HS-5 (cell line): ENCODE measurements at regions not wholly inside any gene's neighbourhood (a gene's known extent, or its start where the extent isn't known, plus 50 kb on each side); places are given as distances from the start of the nearest gene placed in this dataset.
"Not testable (repeated sequence)": the region's sequence is repeated elsewhere in the genome, so short reads cannot be mapped to it uniquely, and the experiment has no call there.

ENCODE experiments used
- DNase-seq: peaks from one replicate; pipeline ENCODE4 v3.0.0-alpha.2; 2012; ENCODE audit warnings: low read depth

DNA sequence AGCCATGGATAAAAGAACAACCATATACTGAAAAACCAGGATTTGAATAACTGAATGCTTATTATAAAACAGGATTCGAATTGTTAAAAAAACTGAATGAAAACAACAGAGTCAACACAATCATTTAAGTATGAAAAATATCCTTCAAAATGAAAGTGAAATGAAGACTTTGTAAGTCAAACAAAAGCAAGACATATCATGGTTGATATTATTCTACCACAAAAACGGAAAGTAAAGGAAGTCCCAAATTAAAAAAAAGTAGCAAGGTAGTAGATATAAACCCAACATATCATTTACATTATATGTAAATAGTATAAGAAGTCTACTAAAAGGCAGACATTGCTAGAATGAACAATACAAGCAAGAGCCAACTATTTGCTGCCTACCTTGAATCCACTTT is 63.1 kb upstream of the POTEC start:
- DNase-seq, result not testable (repeated sequence)

DNA sequence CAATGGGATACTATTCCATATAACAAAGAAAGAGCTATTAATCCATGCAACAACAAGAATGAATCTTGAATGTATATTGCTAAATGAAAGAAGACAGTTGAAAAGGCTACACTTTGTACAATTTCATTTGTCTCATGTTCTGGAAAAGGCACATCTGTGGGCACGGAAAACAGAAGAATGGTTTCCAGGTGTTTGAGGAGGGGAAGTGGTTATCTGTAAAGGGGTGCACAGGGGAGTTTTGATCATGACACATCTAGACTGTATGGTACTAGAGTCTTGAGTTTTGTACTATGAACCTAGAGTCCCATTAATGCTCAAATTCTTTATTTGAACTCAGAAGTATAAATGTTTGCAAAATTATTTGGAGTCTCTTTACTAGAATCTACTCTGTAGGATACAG is 64.0 kb upstream of the POTEC start:
- not testable (repeated sequence) for DNase-seq

DNA sequence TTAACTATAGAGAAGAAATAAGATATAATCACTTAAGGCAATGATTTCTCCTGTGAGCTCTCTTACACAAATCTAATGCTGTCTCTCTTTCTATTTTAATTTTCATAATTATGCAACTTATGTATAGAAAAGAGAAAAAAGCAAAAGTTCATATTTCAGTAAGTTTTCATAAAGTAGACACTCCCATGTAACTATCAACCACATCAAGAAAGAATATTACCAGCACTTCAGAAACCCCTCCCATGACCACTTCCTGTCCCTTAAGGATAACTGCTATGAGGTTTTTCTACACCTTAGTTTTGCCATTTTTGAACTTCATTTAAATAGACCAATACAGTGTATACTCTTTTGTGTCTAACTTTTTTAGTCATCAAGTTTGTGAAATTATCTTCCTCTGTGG is 69.0 kb upstream of the POTEC start:
- DNase-seq, result not testable (repeated sequence)

DNA sequence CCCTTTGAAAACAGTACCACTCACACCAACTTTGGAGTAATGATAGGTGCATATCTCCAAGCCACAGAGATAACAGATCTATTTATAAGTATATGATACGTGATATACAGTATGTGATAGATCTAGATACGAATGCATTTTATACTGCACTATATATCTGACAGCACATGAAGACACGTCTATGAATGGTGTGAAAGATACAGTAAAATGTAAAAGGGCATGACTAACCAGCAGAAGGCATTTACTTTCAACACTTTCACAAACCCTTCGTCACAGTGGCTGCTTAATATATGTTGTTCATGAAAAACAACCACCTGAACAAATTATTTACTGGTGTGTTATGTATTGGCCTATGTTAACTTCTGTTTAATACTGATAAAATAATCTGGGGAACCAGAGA is 71.1 kb upstream of the POTEC start:
- not testable (repeated sequence) for DNase-seq

DNA sequence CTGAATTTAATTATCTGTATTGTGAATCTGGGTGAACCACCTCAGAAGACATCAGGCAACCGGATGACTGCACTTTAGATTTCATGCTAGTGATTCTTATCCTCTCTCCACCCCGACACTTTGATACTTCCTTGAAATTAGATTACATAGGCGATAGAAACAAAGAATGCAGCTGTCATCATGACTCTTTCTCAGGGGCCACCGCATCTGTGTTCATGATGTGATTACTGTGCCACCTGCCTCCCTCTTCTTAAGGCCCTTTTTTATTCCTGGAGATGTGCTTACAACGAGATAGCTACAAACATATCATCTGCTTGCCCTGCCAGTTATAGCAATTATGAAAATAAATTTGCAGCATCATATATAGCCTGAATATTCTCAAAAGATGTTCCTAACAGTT is 83.9 kb upstream of the POTEC start:
- DNase-seq, result not testable (repeated sequence)

DNA sequence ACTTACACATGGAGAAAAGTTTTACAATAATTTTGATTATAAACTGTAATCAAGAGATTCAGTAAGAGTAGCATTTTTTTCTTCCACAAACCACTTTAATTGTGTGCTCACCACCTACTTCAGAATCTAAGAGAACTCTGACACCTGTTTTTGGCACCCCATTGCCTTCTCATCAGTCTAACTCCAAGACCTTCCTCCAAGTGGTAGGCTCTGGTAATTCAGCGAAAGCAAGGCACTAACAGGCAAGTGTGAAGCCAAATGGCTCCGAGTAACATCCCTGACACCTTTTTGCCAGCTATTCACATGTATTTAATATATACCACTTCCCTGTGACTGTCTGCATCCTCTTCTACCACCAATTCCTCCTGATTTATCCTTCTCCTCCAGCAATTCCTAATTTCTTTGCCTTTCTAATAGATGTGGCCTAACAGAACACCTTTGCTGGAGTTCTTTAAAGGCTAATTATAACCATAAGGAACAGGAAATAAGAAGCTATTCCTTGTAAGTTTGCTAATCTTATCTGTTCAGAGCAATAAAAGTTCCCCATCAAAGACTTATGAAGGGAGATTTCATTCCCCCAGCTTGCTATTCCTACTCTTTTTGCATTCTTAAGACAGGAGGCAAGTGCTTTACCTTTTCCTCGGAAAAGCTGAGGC is 85.1 kb upstream of the POTEC start:
- not testable (repeated sequence) for DNase-seq

DNA sequence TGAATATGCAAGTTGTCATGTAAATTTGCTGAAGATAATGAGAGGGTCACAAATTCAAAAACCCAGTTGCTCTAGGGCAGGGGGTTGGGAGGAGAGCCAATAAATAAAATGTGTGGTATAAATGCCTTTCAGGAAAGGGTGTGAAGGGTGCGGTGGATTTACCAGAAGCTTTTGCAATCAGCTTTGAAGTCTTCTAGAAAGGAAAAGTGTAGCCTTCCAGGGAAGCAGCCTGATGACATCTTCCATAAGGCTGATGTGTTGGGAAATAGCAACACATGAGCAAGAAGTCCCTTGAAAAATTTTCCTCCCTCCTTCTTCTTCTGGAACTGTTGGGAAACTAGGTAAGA is 85.6 kb upstream of the POTEC start:
- DNase-seq, result not testable (repeated sequence)

DNA sequence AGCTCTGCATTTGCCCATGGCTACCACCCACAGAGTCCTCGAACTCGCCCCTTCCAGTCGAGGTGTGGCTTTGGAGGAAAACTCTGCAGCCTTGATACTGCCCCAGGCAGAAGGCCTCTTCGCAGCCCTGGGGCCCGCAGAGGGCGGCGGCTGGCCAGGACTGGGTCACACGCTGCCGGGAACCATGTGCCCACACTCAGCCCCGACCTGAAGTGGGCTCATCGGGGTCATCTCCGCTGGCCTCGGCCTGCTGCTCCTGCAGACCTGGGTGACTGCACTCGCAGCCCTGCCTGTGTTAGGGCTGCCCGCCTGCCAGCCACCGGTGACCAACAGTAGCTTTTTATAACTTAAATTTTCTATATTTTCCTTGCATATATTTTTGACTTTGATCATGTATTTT is 89.6 kb upstream of the POTEC start:
- not testable (repeated sequence) for DNase-seq

DNA sequence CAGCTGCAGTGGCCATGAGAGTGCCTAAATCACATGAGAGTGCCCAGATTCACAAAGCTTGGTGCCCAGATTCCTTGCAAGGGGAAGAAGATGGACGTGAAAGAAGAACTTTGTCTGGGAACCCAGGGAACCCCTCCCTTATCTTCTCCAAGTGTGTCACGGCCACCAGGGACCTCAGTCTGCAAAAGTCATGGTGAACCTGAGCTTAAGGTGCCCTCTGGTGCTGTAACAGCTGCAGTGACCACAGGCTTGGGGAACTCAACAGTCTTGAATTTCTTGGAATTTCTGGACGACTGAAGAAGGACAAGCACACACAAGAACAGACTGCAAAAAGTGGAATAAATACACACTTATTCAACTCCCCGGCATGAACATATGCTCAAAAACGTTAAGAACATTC is 94.6 kb upstream of the POTEC start:
- DNase-seq, result not testable (repeated sequence)

DNA sequence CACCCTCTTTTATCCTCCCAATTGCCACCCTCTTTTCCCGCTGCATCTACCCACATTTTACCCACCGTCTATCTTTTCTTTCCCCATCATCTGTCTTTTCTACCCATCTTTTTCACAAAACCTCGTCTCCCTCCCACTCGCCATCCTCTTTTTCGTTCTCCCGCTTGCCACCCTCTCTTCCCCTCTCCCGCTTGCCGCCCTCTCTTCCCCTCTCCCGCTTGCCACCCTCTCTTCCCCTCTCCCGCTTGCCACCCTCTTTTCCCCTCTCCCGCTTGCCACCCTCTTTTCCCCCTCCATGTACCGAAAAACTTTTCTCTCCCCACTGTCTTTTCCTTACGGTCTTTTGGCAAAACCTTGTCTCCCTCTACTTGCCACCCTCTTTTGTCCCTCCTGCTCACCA is 97.7 kb upstream of the POTEC start:
- DNase-seq, result not testable (repeated sequence)

DNA sequence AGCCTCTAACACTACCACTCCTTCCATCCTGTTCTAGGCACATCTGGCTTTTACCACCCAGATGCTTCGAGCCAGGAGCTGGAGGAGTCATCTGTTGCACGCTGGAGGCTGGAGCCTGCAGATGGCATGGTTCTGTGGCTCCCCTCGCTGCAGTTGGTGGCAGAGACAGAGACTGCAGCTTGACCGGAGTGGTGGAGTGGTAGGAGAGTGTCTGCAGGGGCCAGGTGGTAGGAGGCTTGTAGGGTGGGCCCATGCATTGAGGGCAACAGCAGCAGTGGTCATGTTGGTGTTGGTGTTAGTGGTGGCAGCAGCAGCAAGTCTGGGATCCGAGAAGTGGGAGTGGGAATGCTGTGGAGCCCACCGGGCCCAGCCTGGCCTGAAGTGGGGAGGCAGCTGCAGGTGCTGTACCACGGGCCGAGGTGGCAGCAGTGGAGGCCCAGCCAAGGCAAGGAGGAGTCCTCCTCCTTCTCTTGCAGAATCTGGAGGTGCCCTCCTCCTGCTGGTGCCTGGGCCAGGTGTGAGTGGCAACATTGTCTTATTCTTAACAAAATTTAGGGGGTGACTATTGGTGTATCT is 100.4 kb upstream of the POTEC start:
- not testable (repeated sequence) for DNase-seq

DNA sequence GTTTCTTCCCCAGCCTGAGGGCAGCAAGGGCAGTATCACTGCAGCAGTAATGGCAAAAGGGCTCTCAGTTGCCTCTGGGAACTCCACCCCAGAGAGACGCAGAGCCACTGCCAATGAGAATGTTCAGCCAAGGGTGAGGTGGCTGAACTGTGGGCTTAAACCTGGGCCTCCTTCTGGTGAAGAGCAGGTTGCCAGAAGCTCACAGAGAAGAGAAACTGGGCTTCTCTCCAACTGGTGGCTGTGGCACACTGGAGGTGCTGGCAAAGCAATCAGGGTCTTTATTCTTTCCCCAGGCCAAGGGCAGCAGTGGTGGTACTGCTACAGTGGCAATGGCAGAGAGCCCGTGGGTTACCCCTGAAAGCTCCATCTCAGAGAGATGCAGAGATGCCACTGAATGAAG is 54.9 kb upstream of the ANKRD30B start:
- DNase-seq, result not testable (repeated sequence)

DNA sequence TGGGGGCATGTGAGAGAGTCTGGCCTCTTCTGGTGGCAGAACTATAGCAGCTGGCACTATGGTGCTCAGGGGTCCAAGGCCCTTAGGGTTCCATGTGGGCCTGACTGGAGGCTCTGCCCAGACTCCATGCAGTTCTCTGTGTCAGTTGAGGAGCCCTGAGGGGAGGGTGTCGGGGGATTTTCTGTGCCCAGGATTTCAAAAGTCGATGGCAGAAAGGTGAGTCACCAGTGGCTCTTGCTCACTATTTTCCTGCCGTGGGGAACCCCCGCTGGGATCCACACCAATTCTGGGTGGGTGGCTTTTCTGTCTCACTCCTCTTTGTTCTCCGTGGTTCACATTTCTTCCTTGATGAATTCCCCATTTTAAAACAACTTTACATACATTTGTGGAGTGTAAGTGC is 54.1 kb upstream of the ANKRD30B start:
- peak; percentile 2 for DNase-seq

DNA sequence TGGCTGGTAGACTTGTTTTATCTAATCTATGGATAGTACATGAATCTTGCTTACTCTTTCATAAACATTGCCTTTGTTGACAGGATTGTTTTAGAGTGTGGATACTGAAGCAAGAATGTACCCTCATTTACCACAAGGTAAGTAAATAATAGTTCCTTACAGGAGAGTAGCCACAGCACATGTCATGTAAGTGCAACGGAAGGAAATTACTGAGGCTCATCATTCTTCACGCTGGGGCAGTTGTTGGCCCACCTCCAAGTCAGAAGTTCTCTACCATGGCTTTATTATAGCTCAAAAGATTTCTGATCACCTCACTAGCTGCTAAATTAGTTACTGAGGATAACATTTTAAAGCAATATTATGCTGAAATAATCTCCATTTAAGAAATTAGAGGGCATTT is 50.0 kb upstream of the ANKRD30B start:
- DNase-seq, result not testable (repeated sequence)
